ENCODE measurements at regions not wholly inside any gene's neighbourhood (a gene's known extent, or its start where the extent isn't known, plus 50 kb on each side); places are given as distances from the start of the nearest gene placed in this dataset.

DNA sequence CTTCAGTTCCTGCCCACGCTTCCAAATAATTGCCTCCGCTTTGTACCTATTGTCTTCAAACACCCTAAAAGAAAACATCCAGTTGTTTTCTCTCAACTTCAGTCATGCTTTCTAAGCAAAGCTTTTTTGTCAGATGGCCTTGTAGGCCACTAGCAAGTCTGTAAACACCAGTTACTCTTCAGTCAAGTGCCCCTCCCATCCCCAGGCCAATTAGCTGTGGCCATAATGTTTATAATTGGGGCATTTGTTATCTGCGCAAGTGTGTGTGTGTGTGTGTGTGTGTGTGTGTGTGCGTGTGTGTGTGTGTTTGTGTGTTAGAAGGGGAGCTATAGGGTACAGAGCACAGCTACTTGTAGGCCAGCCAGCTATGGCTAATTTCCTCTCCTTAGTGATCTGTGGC lies 272.4 kb upstream of the MARCKS start:
- DNase-seq = no peak
- no peak for TF ChIP-seq EZH2phosphoT487 (IDR thresholded peaks at IDR 0.05; ENCODE audit: low read length)
- TF ChIP-seq, protein P1, sequence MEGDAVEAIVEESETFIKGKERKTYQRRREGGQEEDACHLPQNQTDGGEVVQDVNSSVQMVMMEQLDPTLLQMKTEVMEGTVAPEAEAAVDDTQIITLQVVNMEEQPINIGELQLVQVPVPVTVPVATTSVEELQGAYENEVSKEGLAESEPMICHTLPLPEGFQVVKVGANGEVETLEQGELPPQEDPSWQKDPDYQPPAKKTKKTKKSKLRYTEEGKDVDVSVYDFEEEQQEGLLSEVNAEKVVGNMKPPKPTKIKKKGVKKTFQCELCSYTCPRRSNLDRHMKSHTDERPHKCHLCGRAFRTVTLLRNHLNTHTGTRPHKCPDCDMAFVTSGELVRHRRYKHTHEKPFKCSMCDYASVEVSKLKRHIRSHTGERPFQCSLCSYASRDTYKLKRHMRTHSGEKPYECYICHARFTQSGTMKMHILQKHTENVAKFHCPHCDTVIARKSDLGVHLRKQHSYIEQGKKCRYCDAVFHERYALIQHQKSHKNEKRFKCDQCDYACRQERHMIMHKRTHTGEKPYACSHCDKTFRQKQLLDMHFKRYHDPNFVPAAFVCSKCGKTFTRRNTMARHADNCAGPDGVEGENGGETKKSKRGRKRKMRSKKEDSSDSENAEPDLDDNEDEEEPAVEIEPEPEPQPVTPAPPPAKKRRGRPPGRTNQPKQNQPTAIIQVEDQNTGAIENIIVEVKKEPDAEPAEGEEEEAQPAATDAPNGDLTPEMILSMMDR (IDR thresholded peaks at IDR 0.05; ENCODE audit: low read length) = no peak
- TF ChIP-seq EZH2 (optimal IDR thresholded peaks at IDR 0.05; ENCODE audit: low read depth, low read length) = no peak

DNA sequence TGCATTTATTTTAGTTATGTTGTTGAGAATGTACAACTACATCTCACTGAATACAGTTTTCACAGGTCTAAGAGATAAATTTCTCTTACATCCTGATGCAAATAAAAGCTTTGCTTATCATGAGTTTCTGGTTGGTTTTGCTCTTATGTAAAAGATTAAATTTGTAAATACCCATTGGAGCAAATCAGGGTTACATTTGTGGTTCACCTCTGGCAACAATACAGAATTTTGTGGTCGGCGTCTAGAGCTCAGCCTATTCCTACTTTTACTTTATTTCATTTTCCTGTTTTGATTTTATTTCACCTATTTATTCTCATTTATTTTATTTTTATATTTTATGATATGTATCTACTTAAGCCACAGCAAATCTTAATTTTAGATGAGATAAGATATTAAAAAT lies 271.9 kb upstream of the MARCKS start:
- TF ChIP-seq EZH2 (optimal IDR thresholded peaks at IDR 0.05; ENCODE audit: low read depth, low read length) (no peak), EZH2phosphoT487 (IDR thresholded peaks at IDR 0.05; ENCODE audit: low read length) (no peak)
- TF ChIP-seq, protein P1 (IDR thresholded peaks at IDR 0.05; ENCODE audit: low read length) = no peak
- no peak overlapping the region for H2AFZ ChIP-seq (ENCODE audit: low read length)

More for the DNA sequence above, 272.4 kb upstream of the MARCKS start:
- no peaks in the 10 kb centered on the region for H3K4me1 ChIP-seq (ENCODE audit: low read length)
- no peak overlapping the region for H3K4me3 ChIP-seq (ENCODE audit: low read length)
- no peak overlapping the region for H2AFZ ChIP-seq (ENCODE audit: low read length)
- H3F3A ChIP-seq (ENCODE audit: insufficient read depth, low read length) = no peaks in the 10 kb centered on the region
- H3K36me3 ChIP-seq (replicated peaks; ENCODE audit: insufficient read depth, low read length) = no peaks in the 10 kb centered on the region
- H3K4me2 ChIP-seq (ENCODE audit: low read depth, low read length) = no peak overlapping the region
- no peaks in the 10 kb centered on the region for H3K9me2 ChIP-seq (replicated peaks; ENCODE audit: insufficient read depth, low read length)
- no peak overlapping the region for H3K27ac ChIP-seq (ENCODE audit: low read length)
- H3K27me3 ChIP-seq (replicated peaks; ENCODE audit: insufficient read depth, low read length) = no peaks in the 10 kb centered on the region
- H3K79me2 ChIP-seq (ENCODE audit: low read length) = no peaks in the 10 kb centered on the region
- no peak overlapping the region for H3K9ac ChIP-seq (ENCODE audit: low read length)
- no peaks in the 10 kb centered on the region for H4K20me1 ChIP-seq (ENCODE audit: insufficient read depth, low read length)
- H3K9me3 ChIP-seq (replicated peaks; ENCODE audit: insufficient read depth, low read length) = no peaks in the 10 kb centered on the region

DNA sequence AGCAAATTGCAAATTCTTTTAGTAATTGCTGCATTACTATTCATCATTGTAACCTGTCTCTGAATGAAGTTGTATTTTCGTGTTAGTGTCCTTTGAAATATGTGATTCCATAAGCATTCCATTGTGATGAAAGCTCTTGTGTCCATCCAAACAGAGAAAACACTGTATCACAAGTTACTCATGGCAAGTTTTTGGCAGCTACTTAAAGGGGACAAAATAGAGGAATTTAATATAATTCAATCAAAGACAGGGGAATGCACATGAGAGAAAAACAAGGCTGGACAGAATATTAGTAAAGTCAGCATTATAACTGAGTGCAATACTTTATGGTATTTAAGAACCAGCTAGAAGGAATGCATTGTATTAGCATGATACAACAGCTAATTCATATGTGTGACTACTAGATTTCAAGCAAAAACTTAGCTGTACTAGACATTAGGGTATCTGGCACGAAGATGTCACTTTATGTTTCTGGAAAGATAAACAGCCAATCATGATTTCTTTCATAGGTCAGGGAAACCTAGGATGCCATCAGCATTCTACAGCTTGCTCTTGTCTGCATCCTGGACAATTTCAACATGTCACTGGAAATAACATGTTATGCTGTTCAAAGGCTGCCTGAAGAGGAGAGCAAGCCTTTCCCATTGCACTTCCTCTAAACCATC lies 270.6 kb upstream of the MARCKS start:
- Histone ChIP-seq H3K4me3 (ENCODE audit: low read length) (no peak overlapping the region), H3F3A (ENCODE audit: insufficient read depth, low read length) (no peaks in the 10 kb centered on the region), H3K9ac (ENCODE audit: low read length) (no peak overlapping the region), H3K27me3 (replicated peaks; ENCODE audit: insufficient read depth, low read length) (no peaks in the 10 kb centered on the region), H4K20me1 (ENCODE audit: insufficient read depth, low read length) (no peaks in the 10 kb centered on the region), H3K4me2 (ENCODE audit: low read depth, low read length) (no peak overlapping the region), H3K79me2 (ENCODE audit: low read length) (no peaks in the 10 kb centered on the region), H2AFZ (ENCODE audit: low read length) (no peak overlapping the region), H3K36me3 (replicated peaks; ENCODE audit: insufficient read depth, low read length) (no peaks in the 10 kb centered on the region), H3K4me1 (ENCODE audit: low read length) (no peaks in the 10 kb centered on the region), H3K27ac (ENCODE audit: low read length) (no peak overlapping the region), H3K9me2 (replicated peaks; ENCODE audit: insufficient read depth, low read length) (no peaks in the 10 kb centered on the region), H3K9me3 (replicated peaks; ENCODE audit: insufficient read depth, low read length) (no peaks in the 10 kb centered on the region)
- no peak for DNase-seq
- TF ChIP-seq, protein P1 (IDR thresholded peaks at IDR 0.05; ENCODE audit: low read length) = no peak
- no peak for TF ChIP-seq EZH2 (optimal IDR thresholded peaks at IDR 0.05; ENCODE audit: low read depth, low read length)
- no peak for TF ChIP-seq EZH2phosphoT487 (IDR thresholded peaks at IDR 0.05; ENCODE audit: low read length)

More for the DNA sequence above, 271.9 kb upstream of the MARCKS start:
- H3K9ac ChIP-seq (ENCODE audit: low read length) = no peak overlapping the region
- no peaks in the 10 kb centered on the region for H3K4me1 ChIP-seq (ENCODE audit: low read length)
- H3K36me3 ChIP-seq (replicated peaks; ENCODE audit: insufficient read depth, low read length) = no peaks in the 10 kb centered on the region
- H3K4me3 ChIP-seq (ENCODE audit: low read length) = no peak overlapping the region
- no peak overlapping the region for H3K27ac ChIP-seq (ENCODE audit: low read length)
- no peaks in the 10 kb centered on the region for H3K27me3 ChIP-seq (replicated peaks; ENCODE audit: insufficient read depth, low read length)
- no peaks in the 10 kb centered on the region for H3K79me2 ChIP-seq (ENCODE audit: low read length)
- H4K20me1 ChIP-seq (ENCODE audit: insufficient read depth, low read length) = no peaks in the 10 kb centered on the region
- no peaks in the 10 kb centered on the region for H3K9me2 ChIP-seq (replicated peaks; ENCODE audit: insufficient read depth, low read length)
- H3F3A ChIP-seq (ENCODE audit: insufficient read depth, low read length) = no peaks in the 10 kb centered on the region
- no peak overlapping the region for H3K4me2 ChIP-seq (ENCODE audit: low read depth, low read length)
- no peak for DNase-seq
- H3K9me3 ChIP-seq (replicated peaks; ENCODE audit: insufficient read depth, low read length) = no peaks in the 10 kb centered on the region

Data from MM.1S (cell line).